HG03175 (cell line): ENCODE measurements at regions not wholly inside any gene's neighbourhood (a gene's known extent, or its start where the extent isn't known, plus 50 kb on each side); places are given as distances from the start of the nearest gene placed in this dataset.

Experiments
- ATAC-seq: cut with Tn5 transposase; IDR thresholded peaks from one replicate; pipeline ENCODE4 v1.9.1; 2021; ENCODE audit warnings: mild to moderate bottlenecking, moderate library complexity; ENCODE audit not compliant: unreplicated experiment

GRCh38 chr4:106471151-106471550 is 102.6 kb upstream of the GIMD1 start:
- no peak for ATAC-seq

GRCh38 chr4:106463622-106464021 is 95.0 kb upstream of the GIMD1 start:
- ATAC-seq: no peak

- no peak for ATAC-seq
These were observed 86.0 kb upstream of the GIMD1 start for GRCh38 chr4:106454581-106454980.

DNA sequence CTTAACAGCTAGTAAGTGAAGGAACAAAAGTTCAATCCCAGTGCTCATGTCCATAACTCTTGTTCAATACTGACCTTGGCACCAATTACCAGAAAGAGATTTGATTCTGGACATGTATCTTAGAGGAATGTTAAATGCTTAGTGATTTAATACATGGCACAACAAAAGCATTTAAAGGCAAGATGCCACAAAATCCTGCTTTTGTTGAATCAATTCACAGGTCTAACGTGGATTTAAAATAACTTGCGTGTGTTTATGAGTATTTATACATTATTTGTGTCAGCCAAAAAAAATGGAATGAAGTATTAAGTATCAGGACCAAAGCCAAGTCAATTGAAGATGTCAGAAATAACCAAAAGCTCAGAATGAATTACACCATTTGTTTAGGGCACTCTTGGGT is 85.4 kb upstream of the GIMD1 start:
- ATAC-seq: no peak

- ATAC-seq: no peak
These were observed 82.5 kb upstream of the GIMD1 start for GRCh38 chr4:106451091-106451490.

DNA sequence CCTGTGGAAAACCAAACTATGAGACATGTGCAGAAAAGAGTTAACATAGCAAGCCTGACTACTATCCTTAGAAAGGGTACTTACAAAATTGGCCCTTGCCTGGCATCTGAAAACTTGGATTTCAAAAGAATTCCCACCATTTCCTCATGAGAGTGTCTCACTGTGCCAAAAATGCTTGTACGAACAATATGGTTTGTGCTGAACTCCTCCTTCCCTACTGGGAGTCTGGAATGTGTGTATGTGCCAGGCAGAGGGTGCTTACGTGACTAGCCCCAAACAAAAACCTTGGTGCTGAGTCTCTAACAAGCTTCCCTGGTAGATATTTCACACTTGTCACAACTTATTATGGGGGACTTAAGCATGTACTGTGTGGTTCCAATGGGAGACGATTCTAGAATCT is 81.7 kb upstream of the GIMD1 start:
- ATAC-seq: no peak

DNA sequence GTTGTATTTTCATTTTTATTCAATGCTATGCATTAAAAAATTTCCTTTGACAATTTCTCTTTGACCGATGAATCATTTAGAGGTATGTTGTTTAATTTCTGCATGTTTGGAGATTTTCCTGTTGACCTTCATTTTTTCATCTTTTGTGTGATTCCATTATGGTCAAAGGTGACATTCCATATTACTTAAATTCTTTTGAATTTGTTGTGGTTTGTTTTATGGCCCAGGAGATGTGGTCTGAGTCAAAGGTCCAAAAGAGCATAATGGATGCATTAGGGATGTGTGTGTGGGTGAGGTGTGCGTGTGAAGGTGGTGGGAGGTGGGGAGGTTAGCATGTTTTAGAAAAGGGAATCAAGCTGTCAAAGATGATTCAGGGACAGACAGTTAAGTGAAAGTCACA is 76.0 kb upstream of the GIMD1 start:
- no peak for ATAC-seq

DNA sequence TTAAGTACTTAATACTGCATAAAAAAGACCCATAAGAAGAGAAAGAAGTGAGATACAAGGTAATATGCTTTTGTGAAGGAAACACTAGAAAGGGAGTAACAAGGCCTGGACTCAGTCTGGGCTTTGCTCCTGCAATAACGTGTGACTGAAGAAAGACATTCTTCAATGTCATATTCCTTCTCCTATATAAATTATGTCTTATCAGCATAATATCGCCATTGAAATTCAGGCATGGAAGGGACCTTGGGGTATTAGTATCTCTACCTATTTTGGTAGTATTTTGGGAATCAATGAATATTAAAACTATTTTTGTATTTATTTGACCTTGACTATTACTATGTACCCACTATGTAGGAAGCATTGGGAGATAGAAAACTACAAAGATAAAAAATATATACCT is 62.2 kb upstream of the GIMD1 start:
- ATAC-seq: no peak

GRCh38 chr4:106429885-106430284 is 61.3 kb upstream of the GIMD1 start:
- ATAC-seq: no peak

DNA sequence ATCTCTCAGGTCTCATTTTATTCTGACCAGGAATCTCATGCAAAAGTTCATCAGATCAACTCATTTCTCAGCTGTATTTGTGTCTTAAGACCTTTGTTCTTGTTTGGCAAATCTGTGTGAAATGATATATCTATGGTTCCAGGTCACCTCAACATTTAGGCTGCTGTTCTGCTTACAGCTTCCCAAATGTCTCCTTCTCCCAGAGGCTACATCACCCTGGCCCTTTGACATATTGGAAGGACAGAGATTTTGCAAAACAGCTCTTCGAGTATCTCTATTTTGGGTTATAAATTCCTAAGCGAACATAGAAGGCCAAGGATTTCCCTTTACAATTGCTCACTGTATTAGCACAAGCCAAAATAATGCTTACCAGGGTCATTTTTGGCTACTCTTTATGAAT is 57.5 kb upstream of the GIMD1 start:
- no peak for ATAC-seq

DNA sequence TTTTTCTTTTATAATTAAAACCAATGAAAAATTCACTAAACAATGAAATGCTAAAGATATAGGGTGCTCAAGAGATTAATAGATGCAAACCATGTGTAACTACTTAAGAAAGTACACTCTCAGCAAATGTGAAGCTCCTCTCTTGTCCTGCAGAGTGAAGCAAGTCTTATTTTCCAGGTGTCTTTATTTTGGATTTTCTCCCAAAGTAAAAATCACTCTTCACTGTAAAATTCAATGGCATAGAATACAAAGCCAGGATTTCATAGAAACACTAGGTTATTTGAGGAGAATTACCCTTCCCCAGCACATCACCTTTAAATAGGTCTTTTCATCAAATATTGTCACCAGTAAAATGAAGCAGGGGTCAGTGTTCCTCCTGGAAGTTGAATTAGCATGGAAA is 57.0 kb upstream of the GIMD1 start:
- ATAC-seq: no peak

DNA sequence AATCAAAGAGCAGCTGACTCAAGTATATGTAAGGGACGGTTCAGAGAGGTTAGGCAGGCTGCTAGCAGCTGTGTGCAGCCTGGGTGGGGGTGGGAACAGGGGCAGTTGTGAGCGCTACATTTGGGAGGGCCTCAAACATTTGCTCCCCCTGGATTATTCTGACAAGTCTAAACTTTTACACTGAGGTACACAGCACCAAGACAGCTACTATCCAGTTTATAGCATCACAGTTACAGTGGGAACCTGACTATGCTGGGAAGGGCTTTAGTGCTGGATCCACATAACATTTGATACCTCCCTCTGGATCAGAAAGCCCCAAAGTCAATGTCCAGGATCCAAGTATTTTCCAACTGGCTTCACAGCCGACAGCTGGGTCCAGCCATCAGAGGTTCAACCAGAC is 55.8 kb upstream of the GIMD1 start:
- no peak for ATAC-seq

- no peak for ATAC-seq
These were observed 55.2 kb upstream of the GIMD1 start for GRCh38 chr4:106423791-106424190.

GRCh38 chr4:106422766-106423165 is 54.2 kb upstream of the GIMD1 start:
- no peak for ATAC-seq

DNA sequence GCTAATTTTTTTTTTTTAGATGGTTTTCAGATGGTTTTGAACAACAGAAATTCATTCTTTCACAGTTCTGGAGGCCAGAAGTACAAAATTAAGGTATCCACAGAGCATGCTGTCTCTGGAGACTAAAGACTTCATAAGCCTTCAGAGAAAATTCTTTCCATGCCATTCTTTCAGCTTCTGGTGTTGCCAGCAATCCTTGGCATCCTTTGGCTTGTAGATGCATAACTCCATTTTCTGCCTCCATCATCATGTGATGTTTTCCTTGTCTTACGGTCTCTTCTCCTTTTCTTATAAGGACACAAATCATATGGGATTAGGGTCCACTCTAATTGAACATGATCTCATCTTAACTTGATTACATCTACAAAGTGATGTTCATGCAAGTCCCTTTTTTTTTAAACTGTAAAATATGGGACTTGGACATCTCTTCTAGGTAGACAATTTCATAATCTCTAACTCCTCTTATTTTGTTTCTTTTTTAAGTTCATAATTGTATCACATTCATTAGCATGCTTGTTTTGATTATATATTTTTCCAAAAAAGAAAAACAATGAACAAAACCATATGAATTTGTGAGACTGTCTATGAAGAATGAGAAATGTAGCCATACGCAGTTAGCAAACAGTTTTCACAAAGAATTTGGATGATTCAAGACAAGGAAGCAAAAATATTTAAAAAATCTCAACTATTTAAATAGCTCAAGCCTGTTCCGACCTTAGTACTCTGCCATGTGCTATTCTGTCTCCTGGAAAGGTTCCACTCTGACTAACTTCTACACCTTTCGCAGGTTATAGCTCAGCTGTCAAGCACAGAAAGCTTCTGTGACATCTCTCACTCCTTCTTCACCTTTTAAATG is 53.1 kb upstream of the GIMD1 start:
- no peak for ATAC-seq

- ATAC-seq: no peak
These were observed 49.9 kb upstream of the GIMD1 start for GRCh38 chr4:106418444-106418843.
